GM18498 (cell line): ENCODE measurements at regions not wholly inside any gene's neighbourhood (a gene's known extent, or its start where the extent isn't known, plus 50 kb on each side); places are given as distances from the start of the nearest gene placed in this dataset.
"Not testable (repeated sequence)": the region's sequence is repeated elsewhere in the genome, so short reads cannot be mapped to it uniquely, and the experiment has no call there.

Experiments used
- ATAC-seq: cut with Tn5 transposase; IDR thresholded peaks from one replicate; pipeline ENCODE4 v1.9.1; 2021; ENCODE audit warnings: mild to moderate bottlenecking, moderate library complexity; ENCODE audit not compliant: unreplicated experiment

GRCh38 chr12:91704446-91704845 lies 441.2 kb downstream of the BTG1 start:
- ATAC-seq = no peak

- ATAC-seq = no peak
Measured at GRCh38 chr12:91703491-91704283, 442.0 kb downstream of the BTG1 start.

- no peak for ATAC-seq
Measured at GRCh38 chr12:91702843-91703425, 442.7 kb downstream of the BTG1 start.

GRCh38 chr12:91695964-91696363 lies 449.7 kb downstream of the BTG1 start:
- no peak for ATAC-seq

- not testable (repeated sequence) for ATAC-seq
Measured at GRCh38 chr12:91695406-91695805, 450.2 kb downstream of the BTG1 start.

GRCh38 chr12:91690531-91690930 lies 455.1 kb downstream of the BTG1 start:
- no peak for ATAC-seq

- ATAC-seq = no peak
Measured at GRCh38 chr12:91687052-91688017, 458.3 kb downstream of the BTG1 start.

GRCh38 chr12:91685917-91686316 lies 459.7 kb downstream of the BTG1 start:
- no peak for ATAC-seq

GRCh38 chr12:91681751-91682150 lies 463.9 kb downstream of the BTG1 start:
- ATAC-seq = no peak

GRCh38 chr12:91680864-91681263 lies 464.8 kb downstream of the BTG1 start:
- no peak for ATAC-seq

GRCh38 chr12:91677556-91677955 lies 468.1 kb downstream of the BTG1 start:
- no peak for ATAC-seq

- no peak for ATAC-seq
Measured at GRCh38 chr12:91675401-91675800, 470.2 kb downstream of the BTG1 start.

- ATAC-seq = no peak
Measured at GRCh38 chr12:91672130-91672529, 473.5 kb downstream of the BTG1 start.

GRCh38 chr12:91667694-91668093 lies 478.0 kb downstream of the BTG1 start:
- ATAC-seq = no peak

- no peak for ATAC-seq
Measured at GRCh38 chr12:91663744-91664143, 481.1 kb upstream of the DCN start.

- ATAC-seq = no peak
Measured at GRCh38 chr12:91663310-91663709, 480.7 kb upstream of the DCN start.

GRCh38 chr12:91662021-91662420 lies 479.4 kb upstream of the DCN start:
- no peak for ATAC-seq

- no peak for ATAC-seq
Measured at GRCh38 chr12:91657032-91657431, 474.4 kb upstream of the DCN start.

GRCh38 chr12:91655966-91656365 lies 473.3 kb upstream of the DCN start:
- no peak for ATAC-seq

- ATAC-seq = no peak
Measured at GRCh38 chr12:91654087-91654486, 471.5 kb upstream of the DCN start.

GRCh38 chr12:91651728-91652127 lies 469.1 kb upstream of the DCN start:
- ATAC-seq = no peak
